Tibial nerve (tissue), 4 donors: ENCODE measurements at regions not wholly inside any gene's neighbourhood (a gene's known extent, or its start where the extent isn't known, plus 50 kb on each side); places are given as distances from the start of the nearest gene placed in this dataset.

ENCODE experiments used
- CTCF ChIP-seq, 5 experiments: fragments of 200-600 bp in 3 of 5; fragments of 450-650 bp in 2 of 5; sonication (generic) in 3 of 5; IDR thresholded peaks; one replicate each; pipeline ENCODE4 v1.5.1; 2016 to 2019; ENCODE audit warnings: antibody characterized with exemption in 5 of 5, mild to moderate bottlenecking in 3 of 5, moderate library complexity in 2 of 5
- EP300 ChIP-seq, 2 donors: sonication (generic); formaldehyde crosslinking; IDR thresholded peaks; one replicate each; pipeline ENCODE4 v1.6.1; 2017; ENCODE audit warnings: antibody characterized with exemption in 2 of 2, mild to moderate bottlenecking in 1 of 2
- POLR2A ChIP-seq, 2 donors: fragments of 450-650 bp; IDR thresholded peaks; one replicate each; pipeline ENCODE4 v1.6.1; 2017; ENCODE audit warnings: antibody characterized with exemption in 2 of 2, mild to moderate bottlenecking in 2 of 2, moderate library complexity in 2 of 2

DNA sequence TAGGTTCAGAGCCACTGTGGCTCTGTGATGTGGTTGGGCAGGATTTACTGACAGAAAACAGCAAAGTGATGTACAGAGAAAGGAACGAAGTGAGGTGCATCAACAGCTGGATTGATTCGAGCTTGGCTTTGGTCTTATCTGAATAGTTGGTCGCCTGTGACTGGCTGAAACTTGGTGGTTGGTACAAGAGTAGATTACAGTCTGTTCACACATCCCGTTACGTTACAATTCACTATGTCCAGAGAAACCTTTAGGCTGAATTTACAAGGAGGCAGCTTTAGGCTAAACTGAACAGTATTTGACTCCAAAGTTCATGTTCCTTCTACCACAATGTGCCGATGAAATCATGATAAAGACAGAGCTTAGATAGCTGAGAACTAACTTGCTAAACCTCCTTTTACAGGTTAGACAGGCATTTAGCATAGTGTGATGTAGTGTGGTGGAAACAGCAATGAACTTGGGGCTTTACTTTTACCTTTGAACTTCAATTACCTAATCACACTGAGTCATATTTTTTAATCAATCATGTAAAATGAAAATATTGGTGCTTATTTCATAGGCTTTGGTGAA, 210.2 kb upstream of the PUM3 start:
- TF ChIP-seq CTCF (IDR thresholded peaks at IDR 0.05) (no peak), POLR2A (IDR thresholded peaks at IDR 0.05) (no peak), EP300 (IDR thresholded peaks at IDR 0.05) (no peak)
